GM19238 (cell line): ENCODE measurements at regions not wholly inside any gene's neighbourhood (a gene's known extent, or its start where the extent isn't known, plus 50 kb on each side); places are given as distances from the start of the nearest gene placed in this dataset.
A peak's percentile ranks its signal among the peaks of the same experiment; 100 is the strongest.
"Not testable (repeated sequence)": the region's sequence is repeated elsewhere in the genome, so short reads cannot be mapped to it uniquely, and the experiment has no call there.

Experiments
- DNase-seq: peaks from one replicate; pipeline ENCODE4 v3.0.0; 2011; ENCODE audit warnings: low spot score; ENCODE audit not compliant: insufficient read length

DNA sequence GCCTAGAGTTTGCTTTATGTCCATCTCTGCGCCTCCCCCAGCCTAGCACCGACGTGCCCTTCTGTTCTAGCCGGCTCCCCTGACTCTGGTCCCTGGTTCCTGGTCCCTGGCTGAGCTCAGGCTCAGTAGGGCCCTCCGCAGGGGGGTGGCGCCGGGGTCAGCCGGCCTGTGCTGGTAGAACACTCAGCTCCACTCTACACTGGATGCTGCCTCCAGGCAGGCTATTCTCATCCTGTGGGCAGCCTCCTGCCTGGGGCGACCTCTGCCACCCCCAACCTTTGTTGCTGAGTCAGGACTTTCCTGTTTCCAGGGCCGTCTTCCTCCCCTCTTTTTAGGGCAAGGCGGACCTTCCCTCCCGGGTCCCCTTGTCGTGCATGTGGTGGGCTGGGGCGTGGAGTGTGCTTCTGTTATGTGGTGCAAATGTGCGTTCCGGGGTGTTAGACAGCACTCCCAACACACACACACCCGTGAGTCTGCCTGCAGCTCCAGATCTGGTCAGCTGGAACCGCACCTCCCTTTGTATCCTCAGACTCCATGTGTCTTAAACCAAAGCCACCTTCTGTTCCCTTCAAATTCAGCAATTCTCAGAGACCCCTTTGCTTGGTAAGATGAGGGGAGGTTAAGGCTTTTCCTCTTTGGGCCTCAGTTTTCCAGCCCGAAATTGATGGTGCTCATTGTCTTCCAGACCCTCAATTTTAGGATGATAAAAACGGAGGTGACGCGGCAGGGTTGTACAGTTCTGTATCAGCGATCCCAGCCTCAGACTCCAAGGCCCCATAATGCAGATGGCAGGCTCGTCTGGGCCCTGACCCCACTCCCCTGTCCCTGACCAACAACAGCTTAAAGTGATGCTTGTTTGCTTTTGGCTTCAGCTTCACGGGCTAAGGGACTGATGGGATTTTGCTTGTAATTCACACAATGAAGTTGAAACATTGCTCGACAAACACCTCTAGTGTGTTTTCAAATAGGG is 1327.9 kb downstream of the BRD1 start:
- DNase-seq, result no peak

DNA sequence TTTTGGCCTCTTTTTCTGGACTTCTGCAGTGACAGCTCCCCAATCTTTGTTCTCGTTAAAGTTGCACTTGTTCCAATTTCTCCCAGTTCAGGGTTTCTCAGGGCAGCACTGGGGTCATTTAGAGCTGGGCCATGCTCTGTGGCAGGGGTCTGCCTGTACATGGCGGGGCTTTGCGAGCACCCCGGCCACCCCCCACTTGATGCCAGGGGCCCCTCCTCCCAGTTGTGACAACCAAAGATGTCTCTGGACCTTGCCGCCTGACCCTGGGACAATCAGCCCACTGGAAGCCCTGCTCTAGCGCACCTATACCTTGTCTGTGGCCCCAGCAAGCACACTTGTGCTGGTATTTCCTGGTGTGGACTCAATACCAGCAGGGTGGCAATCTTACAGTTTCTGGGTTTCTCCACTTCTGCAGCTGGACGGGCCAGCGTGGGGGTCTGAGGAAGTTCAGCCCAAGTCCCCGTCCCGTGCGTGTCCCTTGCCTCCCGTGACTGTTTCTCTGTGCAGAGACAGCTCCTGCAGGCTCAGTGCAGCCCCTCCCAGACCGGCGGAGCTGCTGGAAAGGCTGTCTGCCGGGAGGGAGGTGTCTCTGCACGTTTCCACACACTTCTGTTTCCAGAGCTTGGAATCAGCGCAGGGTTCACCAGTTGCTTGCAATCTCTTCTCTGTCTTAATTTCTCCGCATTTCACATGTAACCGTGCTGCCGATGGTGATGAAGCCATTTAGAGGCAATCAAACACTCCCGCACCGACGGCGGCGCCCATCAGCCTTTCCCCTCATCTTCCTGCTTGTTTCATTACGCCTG is 1328.9 kb downstream of the BRD1 start:
- DNase-seq, result no peak

DNA sequence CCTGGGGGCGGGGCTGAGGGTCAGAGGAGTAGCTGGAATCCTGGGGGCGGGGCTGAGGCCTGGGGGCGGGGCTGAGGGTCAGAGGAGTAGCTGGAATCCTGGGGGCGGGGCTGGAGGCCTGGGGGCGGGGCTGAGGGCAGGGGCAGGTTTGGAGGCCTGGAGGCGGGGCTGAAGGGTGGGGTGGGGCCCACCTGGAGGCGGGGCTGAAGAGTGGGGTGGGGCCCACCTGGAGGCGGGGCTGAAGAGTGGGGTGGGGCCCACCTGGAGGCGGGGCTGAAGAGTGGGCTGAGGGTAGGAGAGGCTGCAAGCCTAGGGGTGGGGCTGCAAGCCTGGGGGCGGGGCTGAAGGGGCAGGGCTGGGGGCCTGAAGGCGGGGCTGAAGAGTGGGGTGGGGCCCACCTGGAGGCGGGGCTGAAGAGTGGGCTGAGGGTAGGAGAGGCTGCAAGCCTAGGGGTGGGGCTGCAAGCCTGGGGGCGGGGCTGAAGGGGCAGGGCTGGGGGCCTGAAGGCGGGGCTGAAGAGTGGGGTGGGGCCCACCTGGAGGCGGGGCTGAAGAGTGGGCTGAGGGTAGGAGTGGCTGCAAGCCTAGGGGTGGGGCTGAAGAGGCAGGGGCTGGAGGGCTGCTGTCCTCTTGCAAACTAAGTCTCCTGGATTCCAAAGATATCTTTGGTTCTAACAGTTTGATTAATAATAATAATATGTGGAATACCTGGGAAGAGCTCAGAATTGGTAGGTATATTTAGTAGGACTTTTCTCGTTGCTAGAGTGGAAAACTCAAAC is 1329.7 kb downstream of the BRD1 start:
- not testable (repeated sequence) for DNase-seq

DNA sequence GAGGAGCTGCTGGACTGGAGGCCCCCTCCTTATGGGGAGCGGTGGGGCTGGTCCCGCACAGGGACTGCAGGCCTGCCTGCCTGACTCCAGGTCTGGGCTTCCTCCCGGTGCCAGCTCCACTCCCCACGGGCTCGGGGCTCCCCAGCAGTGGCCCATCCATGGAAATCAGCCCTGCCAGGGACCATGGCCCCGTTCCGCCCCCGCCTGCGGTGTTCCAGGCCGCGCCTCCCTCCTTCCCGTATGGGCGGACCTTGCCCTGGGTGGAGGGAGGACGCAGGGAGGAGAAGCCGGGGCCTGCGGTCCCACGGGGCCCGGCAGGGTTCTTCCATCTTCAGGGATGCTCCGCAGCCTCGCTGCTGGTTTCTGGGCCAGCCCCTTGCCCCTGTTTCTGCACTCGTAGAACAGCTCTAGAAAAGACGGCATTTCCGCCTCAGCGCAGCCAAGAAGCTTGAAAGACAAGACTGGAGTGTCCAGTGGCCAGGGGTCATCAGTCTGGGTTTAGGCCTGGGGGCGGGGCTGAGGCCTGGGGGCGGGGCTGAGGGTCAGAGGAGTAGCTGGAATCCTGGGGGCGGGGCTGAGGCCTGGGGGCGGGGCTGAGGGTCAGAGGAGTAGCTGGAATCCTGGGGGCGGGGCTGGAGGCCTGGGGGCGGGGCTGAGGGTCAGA is 1330.6 kb downstream of the BRD1 start:
- DNase-seq, result no peak

DNA sequence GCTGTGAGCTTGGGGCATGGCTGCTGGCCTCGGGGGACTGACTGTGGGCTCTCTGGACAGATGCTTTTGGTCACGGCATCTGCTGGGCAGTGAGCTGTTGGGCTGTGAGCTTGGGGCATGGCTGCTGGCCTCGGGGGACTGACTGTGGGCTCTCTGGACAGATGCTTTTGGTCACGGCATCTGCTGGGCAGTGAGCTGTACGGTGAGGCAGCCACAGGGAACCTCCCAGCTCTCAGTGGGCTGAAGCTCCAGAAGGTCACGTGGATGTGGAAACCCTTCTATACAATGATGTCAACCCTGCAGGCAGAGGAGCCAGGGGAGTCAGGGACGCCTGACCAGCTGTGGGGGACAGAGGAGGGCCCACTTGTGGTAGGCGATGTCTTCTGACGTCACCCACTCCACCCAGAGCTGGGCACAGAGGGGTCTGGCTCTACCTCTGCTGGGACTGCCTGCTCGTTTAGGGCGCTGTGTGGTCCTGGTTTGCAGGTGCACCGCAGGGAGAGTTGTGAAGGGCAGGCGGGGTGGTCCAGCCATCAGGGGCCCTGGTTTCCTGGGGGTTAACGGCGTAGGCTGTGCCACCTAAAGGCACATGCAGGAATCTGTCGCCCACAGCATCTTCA is 1331.3 kb downstream of the BRD1 start:
- DNase-seq, result no peak

DNA sequence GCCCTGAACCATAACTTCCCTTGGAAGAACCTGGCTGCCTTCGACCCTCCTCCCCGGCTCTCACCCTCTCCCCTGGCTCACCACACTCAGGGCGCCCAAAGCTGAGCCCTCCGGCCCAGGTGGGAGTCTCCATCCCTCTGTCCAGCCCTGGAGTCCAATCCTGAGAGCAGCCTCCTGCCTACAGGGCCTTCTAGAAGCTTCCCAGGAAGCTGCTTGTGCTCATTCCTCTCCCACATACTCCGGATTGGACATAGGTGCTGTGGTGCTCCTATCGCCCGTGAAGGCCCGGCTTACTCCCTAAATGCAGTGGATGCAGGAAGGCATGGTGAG is 1332.0 kb downstream of the BRD1 start:
- no peak for DNase-seq

DNA sequence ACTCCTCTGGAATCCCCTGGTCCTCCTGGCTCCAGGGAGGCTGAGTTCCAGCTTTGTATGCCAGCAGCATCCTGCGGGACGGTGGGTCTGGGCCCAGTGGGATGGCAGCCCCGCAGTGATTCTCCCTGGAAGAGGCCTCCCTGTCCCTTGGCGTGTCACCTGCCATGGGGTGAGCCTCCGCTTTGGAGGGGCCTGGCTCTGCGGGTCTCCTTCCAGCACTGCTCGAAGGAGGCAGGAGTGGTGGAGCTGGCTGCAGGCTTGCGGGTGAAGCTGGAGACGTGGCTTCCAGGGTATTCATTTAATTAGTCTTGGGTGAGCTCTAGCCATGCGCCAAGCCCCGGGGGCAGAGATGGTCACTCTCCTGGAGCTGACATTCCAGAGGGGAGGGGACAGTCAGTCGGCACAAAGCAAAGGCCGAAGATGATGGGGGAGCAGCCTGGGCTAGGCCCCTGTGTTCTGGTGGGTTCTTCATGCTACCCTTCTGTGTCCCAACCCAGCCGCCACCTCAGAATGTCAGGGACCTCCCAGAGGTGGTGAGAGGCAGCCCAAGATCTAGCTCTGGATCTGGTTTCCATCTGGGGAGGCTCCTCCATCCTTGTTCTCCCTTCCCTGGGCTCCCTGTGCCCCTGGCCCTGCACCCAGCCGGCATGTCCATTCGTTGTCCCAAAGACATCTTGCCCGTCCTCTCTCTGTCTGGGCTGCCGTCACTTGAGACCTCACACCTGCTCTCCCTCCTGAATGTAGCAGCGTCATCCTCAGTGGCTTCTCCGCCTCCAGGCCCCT is 1332.5 kb downstream of the BRD1 start:
- no peak for DNase-seq

DNA sequence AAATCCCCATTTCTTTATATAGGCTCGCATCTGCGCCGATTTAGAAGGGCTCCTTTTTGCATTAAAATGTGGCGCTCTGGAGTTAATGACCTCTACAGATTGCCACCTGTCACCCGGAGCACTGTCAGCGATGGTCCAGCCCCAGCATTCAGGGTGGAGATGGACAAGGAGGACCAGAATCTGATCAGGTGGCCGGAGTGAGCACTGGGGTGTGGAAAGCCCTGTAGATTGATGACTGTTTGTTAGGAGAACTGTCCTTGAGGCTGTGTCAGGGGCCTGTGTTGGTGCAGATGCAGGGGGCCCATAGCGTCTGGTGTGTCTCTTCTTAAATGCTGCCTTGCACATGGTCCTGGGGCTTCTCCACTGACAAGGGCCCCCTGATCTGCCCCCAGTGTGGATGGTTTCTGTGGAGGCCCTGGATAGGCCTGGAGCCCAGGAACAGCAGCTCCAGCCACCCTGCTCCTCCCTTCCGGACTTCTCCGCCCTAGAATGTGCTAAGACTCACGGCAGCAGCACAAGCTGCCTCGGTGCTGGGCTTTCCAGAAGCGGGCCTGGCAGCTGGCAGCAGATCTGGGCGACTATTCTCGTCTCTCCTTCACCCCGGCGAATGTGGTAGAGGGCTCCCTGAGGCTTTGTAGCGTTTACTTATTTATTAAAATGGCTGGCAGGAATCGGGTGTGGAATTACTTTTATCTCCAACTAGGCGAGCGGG is 1333.3 kb downstream of the BRD1 start:
- no peak for DNase-seq

DNA sequence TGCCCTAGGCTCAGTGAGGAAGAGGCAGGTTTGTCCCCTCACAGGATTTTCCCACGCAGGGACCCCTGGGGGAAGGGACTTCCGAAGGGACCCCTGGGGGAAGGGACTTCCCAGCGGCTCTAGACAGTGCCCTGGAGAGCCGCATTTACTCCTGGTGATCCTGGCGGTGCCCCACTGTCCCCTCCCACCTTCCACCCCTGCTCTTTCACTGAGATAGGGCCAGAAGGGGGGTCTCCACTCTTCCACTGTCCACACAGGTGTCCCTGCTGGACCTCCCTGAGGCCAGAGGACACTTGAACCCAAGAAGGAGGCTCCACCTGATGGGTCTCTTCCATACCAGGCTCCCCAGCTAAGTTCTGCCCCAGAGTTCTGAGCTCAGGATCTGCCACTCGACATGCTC is 1333.9 kb downstream of the BRD1 start:
- no peak for DNase-seq

DNA sequence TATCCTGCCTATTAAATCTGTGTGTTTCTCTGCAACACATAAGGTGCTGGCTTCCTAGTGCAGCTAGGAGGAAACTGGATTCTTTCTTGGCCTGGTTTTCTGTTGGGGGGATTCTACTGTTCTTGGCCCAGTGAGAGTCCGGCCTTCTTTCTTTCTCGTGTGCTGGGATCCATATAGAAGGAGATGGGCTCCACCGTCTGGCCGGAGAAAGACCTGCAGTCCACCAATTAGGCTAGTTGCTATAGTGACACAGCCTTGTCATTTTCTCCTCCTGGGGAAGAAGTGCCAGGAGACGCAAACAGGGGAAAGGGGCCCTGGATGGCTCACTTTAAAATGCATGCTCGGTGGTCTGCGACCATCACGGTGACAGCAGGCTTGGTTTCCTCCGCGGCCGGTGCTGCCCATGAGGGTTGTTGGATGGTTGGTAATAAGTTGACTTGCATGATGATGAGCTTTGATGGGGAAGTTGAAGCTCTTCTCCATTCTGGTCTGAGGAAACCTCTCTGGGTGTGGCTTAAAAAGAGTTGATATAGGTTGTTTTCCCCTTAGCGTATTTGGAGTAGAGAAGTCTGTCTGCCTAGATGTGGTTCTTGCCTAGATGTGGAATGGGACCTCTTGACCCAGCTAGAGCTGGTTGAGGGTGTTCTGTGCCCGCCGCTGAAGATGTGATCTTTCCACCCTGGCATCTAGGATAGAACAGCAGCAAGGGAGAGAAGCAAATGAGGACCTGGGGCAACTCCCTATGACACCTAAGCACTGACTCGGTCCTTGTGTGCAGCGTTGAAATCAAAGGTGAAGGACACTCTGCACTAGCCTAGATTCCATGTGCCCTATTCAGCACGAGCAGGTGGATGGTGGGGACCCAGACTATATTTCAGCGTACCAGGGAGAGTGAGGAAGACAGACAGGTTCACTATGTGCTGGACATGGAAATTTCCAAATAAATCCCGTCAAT is 1335.0 kb downstream of the BRD1 start:
- peak; percentile 74 for DNase-seq

DNA sequence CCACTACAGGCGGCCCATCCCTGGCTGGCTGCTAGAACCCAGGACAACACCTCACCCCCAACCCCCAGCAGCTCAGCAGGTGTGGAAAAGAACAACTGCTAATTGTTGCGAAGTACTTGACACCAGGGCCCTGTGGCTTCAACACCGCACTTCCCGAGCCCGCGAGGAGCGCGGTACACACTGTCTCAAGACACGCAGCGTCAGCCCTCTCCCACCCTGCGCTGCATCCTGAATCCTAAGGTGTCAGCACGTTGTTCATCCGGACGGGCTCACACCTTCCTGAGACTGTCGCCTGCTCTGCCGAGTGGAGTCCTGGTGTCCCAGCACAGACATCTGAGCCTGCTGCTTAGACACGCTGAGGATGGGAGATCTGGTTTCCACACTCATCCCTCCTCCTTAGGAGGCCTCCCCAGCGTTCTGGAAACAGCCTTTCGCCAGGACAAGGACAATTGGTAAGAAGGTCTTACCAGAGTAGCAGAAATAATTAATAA is 1336.2 kb downstream of the BRD1 start:
- no peak for DNase-seq

DNA sequence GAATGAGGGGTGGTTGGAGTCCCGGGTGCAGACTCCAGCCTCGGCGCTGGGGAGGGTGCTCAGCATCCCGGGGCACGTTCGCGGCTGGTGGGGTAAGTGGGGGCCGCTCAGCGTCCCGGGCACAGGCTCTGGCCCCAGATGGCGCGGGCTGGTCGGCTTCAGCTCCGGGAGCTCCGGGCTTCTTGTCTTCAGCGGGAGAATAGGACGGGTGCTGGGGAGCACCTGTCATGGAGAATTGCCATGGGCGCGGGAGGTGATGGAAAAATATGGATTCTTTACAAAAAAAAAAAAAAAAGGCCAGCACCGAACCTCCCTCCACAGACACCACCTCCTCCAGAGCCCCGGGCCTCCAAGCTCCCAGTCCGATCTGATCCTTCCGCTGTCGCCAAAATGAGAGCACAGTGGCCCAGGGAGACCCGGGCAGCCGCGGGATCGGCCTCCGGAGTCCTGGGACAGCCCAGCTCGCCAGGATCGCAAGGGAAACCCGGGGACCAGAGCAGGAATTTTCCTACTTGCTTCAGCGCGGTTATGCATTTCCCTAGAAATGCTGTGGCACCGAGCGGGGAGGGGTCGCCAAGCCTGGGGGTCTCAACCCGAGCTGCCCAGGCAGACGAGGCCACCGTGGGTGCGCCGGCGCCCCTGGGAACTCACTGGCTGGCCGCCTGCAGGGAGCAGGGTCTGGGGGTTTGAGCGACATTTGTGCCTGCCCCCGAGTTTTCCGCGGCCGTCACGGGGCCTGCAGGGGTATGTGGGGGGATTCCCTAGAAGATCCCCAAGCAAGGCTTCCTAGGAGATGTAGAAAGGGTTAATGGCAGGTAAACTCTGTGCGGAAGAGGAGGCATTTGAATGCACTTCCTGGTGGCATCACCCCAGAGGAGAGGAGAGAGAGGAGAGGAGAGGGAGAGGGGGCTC is 1336.9 kb downstream of the BRD1 start:
- DNase-seq, result no peak

DNA sequence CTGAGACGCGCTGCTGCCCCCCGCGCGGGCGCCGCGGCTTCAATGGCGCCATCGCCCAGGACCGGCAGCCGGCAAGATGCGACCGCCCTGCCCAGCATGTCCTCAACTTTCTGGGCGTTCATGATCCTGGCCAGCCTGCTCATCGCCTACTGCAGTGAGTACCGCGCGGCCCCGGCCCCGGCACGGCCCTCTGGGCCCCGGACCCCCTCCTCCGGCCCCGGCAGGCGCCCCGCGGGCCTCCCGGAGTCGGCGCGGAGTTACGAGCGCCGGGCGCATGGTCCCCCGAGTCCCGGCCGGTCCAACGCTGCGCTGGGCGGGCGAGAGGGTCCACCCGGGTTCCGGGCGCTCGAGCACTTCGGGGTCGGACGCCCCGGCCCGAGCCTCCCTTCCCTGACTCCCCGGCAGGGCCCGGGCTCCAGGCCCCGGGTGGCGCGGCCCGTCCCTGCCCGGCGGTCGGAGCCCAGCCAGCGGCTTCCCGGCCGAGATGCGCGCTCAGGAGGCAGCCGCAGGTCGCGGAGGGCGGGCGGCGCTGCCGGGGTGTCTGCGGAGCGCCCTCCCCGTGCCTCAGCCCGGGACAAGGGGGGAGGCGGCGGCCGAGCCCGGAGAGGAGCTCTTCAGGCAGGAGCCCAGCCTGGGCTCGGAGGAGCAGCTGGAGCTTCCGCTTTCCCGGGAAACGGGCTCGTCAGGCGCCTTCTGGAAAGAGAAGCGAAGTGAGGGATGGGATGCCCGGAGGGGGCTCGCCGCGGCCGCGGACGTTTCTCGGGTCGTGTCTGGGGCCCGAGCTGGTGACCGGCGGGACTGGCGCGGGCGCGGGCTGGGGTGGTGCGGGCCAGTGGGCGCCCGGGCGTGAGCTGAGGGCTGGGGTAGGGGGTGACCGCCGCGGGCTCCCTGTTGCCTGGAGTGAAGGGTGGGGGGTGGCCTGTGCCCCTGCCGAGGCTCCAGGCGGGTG is 1337.8 kb downstream of the BRD1 start:
- DNase-seq, result no peak

DNA sequence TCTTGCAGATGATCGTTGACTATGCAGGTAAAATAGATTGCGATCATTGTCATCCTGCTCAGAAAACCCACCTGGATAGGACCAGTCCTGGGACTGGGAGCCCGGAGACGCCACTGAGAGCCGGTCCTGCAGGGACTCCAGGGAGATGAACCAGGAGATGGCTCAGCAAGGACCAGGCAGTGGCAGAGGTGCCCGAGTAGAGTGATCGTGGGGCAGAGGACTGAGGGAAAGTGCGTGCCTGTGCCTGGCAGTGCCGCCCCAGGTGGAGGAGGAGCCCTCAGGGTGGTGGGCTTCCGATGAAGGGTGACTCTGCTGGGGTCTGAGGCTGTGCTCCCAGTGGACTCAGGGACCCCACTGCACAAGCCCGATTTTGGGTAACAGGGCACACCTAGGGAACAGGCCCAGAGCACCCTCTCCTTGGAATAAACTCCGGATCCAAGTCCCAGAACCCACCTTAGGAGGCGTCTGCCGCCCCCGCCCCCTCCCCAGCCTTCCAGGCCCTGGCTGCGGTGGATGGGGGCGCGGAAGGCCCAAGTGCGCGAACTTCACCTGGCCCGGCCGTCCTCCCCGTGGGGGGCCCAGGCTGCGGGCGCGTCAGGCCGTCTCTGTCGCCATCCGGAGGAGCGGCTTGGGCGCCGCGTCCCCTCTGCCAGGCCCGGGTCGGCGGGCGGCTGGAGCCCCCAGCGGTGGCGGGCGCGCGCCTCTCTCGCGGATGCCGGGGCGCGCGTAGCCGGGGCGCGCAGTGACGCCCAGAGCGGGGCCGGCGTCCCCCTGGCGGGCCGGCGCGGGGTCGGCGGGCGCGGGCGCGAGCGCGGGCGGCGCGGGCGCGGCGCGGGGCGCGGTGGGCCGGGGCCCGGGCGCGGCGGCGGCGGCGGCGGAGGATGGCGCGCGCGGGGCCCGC is 1338.8 kb downstream of the BRD1 start:
- DNase-seq, result no peak

DNA sequence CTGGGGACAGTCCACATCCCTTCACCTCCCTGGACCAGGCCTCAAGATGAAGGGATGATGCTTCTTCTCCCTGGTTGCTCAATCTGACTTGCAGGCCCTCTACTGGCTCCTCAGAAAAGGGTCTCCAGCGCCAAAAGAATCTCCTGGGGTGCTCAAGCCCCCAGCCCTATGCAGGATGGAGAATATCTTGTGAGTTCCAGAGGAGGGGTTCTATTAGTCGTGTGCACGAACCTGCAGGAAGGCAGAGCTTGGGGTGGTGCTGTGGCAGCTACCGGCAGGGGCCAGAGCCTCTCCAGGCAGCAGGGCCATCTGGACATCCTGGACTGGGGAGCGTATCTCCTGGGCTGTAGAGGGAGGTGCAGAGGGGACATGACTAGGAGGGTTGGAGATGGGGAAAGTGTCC is 1339.5 kb downstream of the BRD1 start:
- no peak for DNase-seq
